PC-9 (cell line): ENCODE measurements at regions not wholly inside any gene's neighbourhood (a gene's known extent, or its start where the extent isn't known, plus 50 kb on each side); places are given as distances from the start of the nearest gene placed in this dataset.

Experiments used
- CTCF ChIP-seq: fragments of 200-600 bp; sonication (generic); conservative IDR thresholded peaks from 2 replicates; pipeline ENCODE4 v1.6.1; 2017; ENCODE audit warnings: mixed run types, antibody characterized with exemption, mild to moderate bottlenecking, moderate library complexity
- EZH2 ChIP-seq: fragments of 200-600 bp; sonication (generic); IDR thresholded peaks from 2 replicates; pipeline ENCODE4 v1.8.0; 2017; ENCODE audit warnings: antibody characterized with exemption, low read depth

GRCh38 chr9:90428517-90428916 is 214.1 kb downstream of the DIRAS2 start:
- TF ChIP-seq CTCF, result no peak
- no peak for TF ChIP-seq EZH2
